Endothelial cell of umbilical vein (primary cell): ENCODE measurements at regions not wholly inside any gene's neighbourhood (a gene's known extent, or its start where the extent isn't known, plus 50 kb on each side); places are given as distances from the start of the nearest gene placed in this dataset.

Experiments
- BruUV-seq: library from RNA; stranded (reverse); fragments of 400-500 nt; replicated peaks from 2 replicates; lab custom pipeline; 2021; lab: Mats Ljungman, UMichigan
- CTCF ChIA-PET: fragments of 300-600, 350-600 bp; sonication (Branson Sonifier 250); formaldehyde crosslinking; loops from one replicate; lab custom pipeline; 2021; ENCODE audit warnings: antibody characterized with exemption, inconsistent platforms; lab: Charles Lee
- POLR2A ChIA-PET: fragments of 300-600, 350-600 bp; sonication (Branson Sonifier 250); formaldehyde crosslinking; loops from one replicate; lab custom pipeline; 2021; ENCODE audit warnings: antibody characterized with exemption, inconsistent platforms; lab: Charles Lee
- DNase-seq: peaks from one replicate; pipeline ENCODE4 v3.0.0-alpha.2; 2011; ENCODE audit warnings: low read depth, low spot score
- FAIRE-seq: peaks from 2 replicates; lab custom pipeline; 2011; peaks lifted over from hg19 to GRCh38; lab: Jason Lieb, UNC
- H2AFZ ChIP-seq: 2 replicates; pipeline ENCODE4 v1.6.0; 2012; ENCODE audit warnings: low read depth, low read length, control low read depth, inconsistent platforms
- H3K27ac ChIP-seq: 2 replicates; pipeline ENCODE4 v1.5.1; 2011; ENCODE audit warnings: low read depth, mild to moderate bottlenecking, control low read depth, low read length, moderate library complexity; ENCODE audit not compliant: insufficient read depth
- H3K27me3 ChIP-seq, 2 experiments: 2 replicates each; pipeline versions ENCODE4 v1.6.0 to v1.6.1; 2011; ENCODE audit warnings: low read length in 2 of 2, mixed read lengths in 1 of 2; ENCODE audit not compliant: control insufficient read depth in 2 of 2, insufficient read depth in 2 of 2
- H3K36me3 ChIP-seq, 2 experiments: 2 replicates in 1 of 2; 3 replicates in 1 of 2; pipeline ENCODE4 v1.5.1; 2011; ENCODE audit warnings: low read length in 2 of 2, mild to moderate bottlenecking in 1 of 2, moderate library complexity in 1 of 2; ENCODE audit not compliant: control insufficient read depth in 2 of 2, insufficient read depth in 2 of 2; ENCODE audit errors: extremely low read depth in 1 of 2
- H3K4me1 ChIP-seq: 3 replicates; pipeline ENCODE4 v1.5.1; 2011; ENCODE audit warnings: mild to moderate bottlenecking, low read length; ENCODE audit not compliant: control insufficient read depth, insufficient read depth; ENCODE audit errors: extremely low read depth
- H3K4me2 ChIP-seq: 2 replicates; pipeline ENCODE4 v1.6.1; 2011; ENCODE audit warnings: low read length, control low read depth, mixed read lengths; ENCODE audit not compliant: insufficient read depth
- H3K4me3 ChIP-seq, 3 experiments: fragments of 200-600 bp in 1 of 3; sonication (generic), shearing (Covaris generic) in 1 of 3; replicated peaks in 1 of 3; 2 replicates each; pipeline ENCODE4 v1.5.1; 2011 to 2016; ENCODE audit warnings: control low read depth in 3 of 3, low read length in 3 of 3, mild to moderate bottlenecking in 2 of 3, inconsistent platforms in 1 of 3, low read depth in 1 of 3, moderate library complexity in 1 of 3; ENCODE audit not compliant: insufficient read depth in 1 of 3
- H3K79me2 ChIP-seq: 2 replicates; pipeline ENCODE4 v1.6.0; 2012; ENCODE audit warnings: low read length, inconsistent platforms; ENCODE audit not compliant: control insufficient read depth, insufficient read depth
- H3K9ac ChIP-seq: replicated peaks from 2 replicates; pipeline ENCODE3; 2011; ENCODE audit warnings: low read length, control low read depth; ENCODE audit not compliant: insufficient read depth; ENCODE audit errors: extremely low read depth
- H3K9me1 ChIP-seq: replicated peaks from 3 replicates; pipeline ENCODE4 v1.6.0; 2011; ENCODE audit warnings: mild to moderate bottlenecking, low read length; ENCODE audit not compliant: control insufficient read depth, insufficient read depth; ENCODE audit errors: extremely low read depth
- H3K9me3 ChIP-seq: replicated peaks from 2 replicates; pipeline ENCODE4 v1.5.1; 2012; ENCODE audit warnings: low read length, inconsistent platforms; ENCODE audit not compliant: control insufficient read depth, insufficient read depth
- H4K20me1 ChIP-seq: replicated peaks from 2 replicates; pipeline ENCODE3; 2011; ENCODE audit warnings: mild to moderate bottlenecking, low read length; ENCODE audit not compliant: control insufficient read depth, insufficient read depth; ENCODE audit errors: extremely low read depth
- EZH2 ChIP-seq: IDR thresholded peaks from 2 replicates; pipeline ENCODE4 v1.6.1; 2012; ENCODE audit warnings: borderline replicate concordance, low read depth, mild to moderate bottlenecking, moderate library complexity, low read length, inconsistent platforms; ENCODE audit not compliant: severe bottlenecking
- FOS ChIP-seq: IDR thresholded peaks from 2 replicates; pipeline ENCODE4 v1.6.1; 2011; ENCODE audit warnings: mild to moderate bottlenecking, low read length, moderate library complexity, borderline replicate concordance; ENCODE audit not compliant: insufficient read depth
- GATA2 ChIP-seq: IDR thresholded peaks from 2 replicates; pipeline ENCODE4 v1.7.0; 2011; ENCODE audit warnings: low read depth, mild to moderate bottlenecking, moderate library complexity, mixed read lengths, low read length; ENCODE audit not compliant: insufficient read length, insufficient read depth
- JUN ChIP-seq: IDR thresholded peaks from 2 replicates; pipeline ENCODE4 v1.6.1; 2011; ENCODE audit warnings: borderline replicate concordance, low read depth; ENCODE audit not compliant: insufficient read length, insufficient read depth
- MYC ChIP-seq: IDR thresholded peaks from one replicate; pipeline ENCODE4 v1.6.1; 2011; ENCODE audit warnings: mild to moderate bottlenecking, low read depth, low read length
- POLR2A ChIP-seq: IDR thresholded peaks from 2 replicates; pipeline ENCODE4 v1.6.1; 2012; ENCODE audit warnings: low read depth, mild to moderate bottlenecking, control low read depth, low read length
- POLR2AphosphoS5 ChIP-seq: IDR thresholded peaks from 2 replicates; pipeline ENCODE4 v1.6.1; 2012; ENCODE audit warnings: low read depth, mild to moderate bottlenecking, control low read depth, low read length, moderate library complexity; ENCODE audit not compliant: insufficient read depth
- dilution Hi-C: fragments of 300-500 bp; cut with MboI; formaldehyde crosslinking; loops from one replicate; pipeline ENCODE4 v1.15.0; 2019; ENCODE audit warnings: low sequenced_read_pairs; ENCODE audit not compliant: extremely low pct_ligation_motif_present
- intact Hi-C: fragments of 100-400 bp; cut with micrococcal nuclease; formaldehyde crosslinking; loops from one replicate; pipeline ENCODE4 v1.10.0; 2022
- TF ChIP-seq, protein P1 (sequence below), 2 donors: IDR thresholded peaks; 1 replicate in 1 of 2; 2 replicates in 1 of 2; pipeline ENCODE4 v1.5.1; 2011; ENCODE audit warnings: low read length in 2 of 2, mild to moderate bottlenecking in 2 of 2, moderate library complexity in 2 of 2, control low read depth in 1 of 2, inconsistent platforms in 1 of 2, low read depth in 1 of 2; ENCODE audit not compliant: insufficient read depth in 1 of 2; ENCODE audit errors: extremely low read depth in 1 of 2
- TF ChIP-seq, protein P2 (sequence below): IDR thresholded peaks from 2 replicates; pipeline ENCODE4 v1.6.1; 2011; ENCODE audit not compliant: insufficient read depth, insufficient read length

DNA sequence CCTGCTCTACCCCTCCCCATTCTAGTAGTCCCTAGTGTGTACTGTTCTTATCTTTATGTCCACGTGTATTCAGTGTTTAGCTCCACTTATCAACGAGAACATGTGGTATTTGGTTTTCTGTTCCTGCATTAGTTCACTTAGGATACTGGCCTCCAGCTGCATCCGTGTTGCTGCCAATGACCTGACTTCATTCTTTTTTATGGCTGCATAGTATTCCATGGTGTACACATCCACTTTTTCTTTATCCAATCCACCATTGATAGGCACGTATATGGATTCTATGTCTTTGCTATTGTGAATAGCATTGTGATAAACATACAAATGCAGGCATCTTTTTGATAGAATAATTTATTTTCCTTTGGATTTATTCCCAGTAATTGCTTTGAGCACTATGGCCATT is 327.7 kb downstream of the DUSP6 start:
- no peaks in the 10 kb centered on the region for H3K9me1 ChIP-seq
- H3K4me3 ChIP-seq, result no peak overlapping the region
- peaks cover 4% of the 10 kb centered on the region for H3K4me1 ChIP-seq
- BruUV-seq, result no TSS peak
- H3K27ac ChIP-seq, result no peak overlapping the region
- H3K9ac ChIP-seq, result no peak overlapping the region
- H3K4me2 ChIP-seq, result no peak overlapping the region
- H4K20me1 ChIP-seq, result no peaks in the 10 kb centered on the region
- no peak overlapping the region for H2AFZ ChIP-seq
- intact Hi-C loops (no loop called here), dilution Hi-C loops (no loop called here)
- TF ChIP-seq GATA2, result no peak
- TF ChIP-seq EZH2, result no peak
- no peak for TF ChIP-seq MYC
- TF ChIP-seq FOS, result no peak
- TF ChIP-seq POLR2AphosphoS5, result no peak
- TF ChIP-seq POLR2A, result no peak
- TF ChIP-seq JUN, result no peak
- TF ChIP-seq, protein P1, sequence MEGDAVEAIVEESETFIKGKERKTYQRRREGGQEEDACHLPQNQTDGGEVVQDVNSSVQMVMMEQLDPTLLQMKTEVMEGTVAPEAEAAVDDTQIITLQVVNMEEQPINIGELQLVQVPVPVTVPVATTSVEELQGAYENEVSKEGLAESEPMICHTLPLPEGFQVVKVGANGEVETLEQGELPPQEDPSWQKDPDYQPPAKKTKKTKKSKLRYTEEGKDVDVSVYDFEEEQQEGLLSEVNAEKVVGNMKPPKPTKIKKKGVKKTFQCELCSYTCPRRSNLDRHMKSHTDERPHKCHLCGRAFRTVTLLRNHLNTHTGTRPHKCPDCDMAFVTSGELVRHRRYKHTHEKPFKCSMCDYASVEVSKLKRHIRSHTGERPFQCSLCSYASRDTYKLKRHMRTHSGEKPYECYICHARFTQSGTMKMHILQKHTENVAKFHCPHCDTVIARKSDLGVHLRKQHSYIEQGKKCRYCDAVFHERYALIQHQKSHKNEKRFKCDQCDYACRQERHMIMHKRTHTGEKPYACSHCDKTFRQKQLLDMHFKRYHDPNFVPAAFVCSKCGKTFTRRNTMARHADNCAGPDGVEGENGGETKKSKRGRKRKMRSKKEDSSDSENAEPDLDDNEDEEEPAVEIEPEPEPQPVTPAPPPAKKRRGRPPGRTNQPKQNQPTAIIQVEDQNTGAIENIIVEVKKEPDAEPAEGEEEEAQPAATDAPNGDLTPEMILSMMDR (IDR thresholded peaks at IDR 0.05; ENCODE audit: extremely low read depth in 1 of 2, insufficient read depth in 1 of 2, low read depth in 1 of 2, low read length in 2 of 2), result no peak
- TF ChIP-seq, protein P2, sequence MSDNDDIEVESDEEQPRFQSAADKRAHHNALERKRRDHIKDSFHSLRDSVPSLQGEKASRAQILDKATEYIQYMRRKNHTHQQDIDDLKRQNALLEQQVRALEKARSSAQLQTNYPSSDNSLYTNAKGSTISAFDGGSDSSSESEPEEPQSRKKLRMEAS, result no peak
- ChIA-PET CTCF (interaction anchor here (1.0 to 1.3 kb wide), 2 partner anchors 22 to 327 kb away, joined by 3 read pairs; partner anchors contain the start of gene DUSP6), POLR2A (no interaction called here)
- no peaks in the 10 kb centered on the region for H3K9me3 ChIP-seq
- H3K36me3 ChIP-seq, result no peaks in the 10 kb centered on the region
- no peaks in the 10 kb centered on the region for H3K79me2 ChIP-seq
- DNase-seq (no peak), FAIRE-seq (no peak)
- H3K27me3 ChIP-seq, result no peaks in the 10 kb centered on the region
